ENCODE measurements at regions not wholly inside any gene's neighbourhood (a gene's known extent, or its start where the extent isn't known, plus 50 kb on each side); places are given as distances from the start of the nearest gene placed in this dataset.

GRCh38 chr11:97280347-97280746, 890.5 kb downstream of the JRKL start:
- DNase-seq, result no peak
- no peaks in the 10 kb centered on the region for H4K20me1 ChIP-seq (ENCODE audit: insufficient read depth, low read length)
- 63% methylated on average over 1 of the region's 2 CpGs for WGBS (ENCODE audit: insufficient coverage)
- Mint-ChIP-seq H3K27me3 (ENCODE audit: low read depth in 3 of 3) (no peaks in the 10 kb centered on the region), H3K9me3 (peaks cover 0 to 10% (median 9%) of the 10 kb centered on the region in 7 donors), H3K27ac (no peak overlapping the region), H3K36me3 (no peaks in the 10 kb centered on the region), H3K4me3 (no peak overlapping the region), H3K4me1 (no peaks in the 10 kb centered on the region)
- H3K4me1 ChIP-seq (ENCODE audit: control insufficient read depth in 1 of 2, insufficient read depth in 2 of 2, low read length in 2 of 2), result no peaks in the 10 kb centered on the region
- TF ChIP-seq CTCF (IDR thresholded peaks at IDR 0.05), result no peak
- no peaks in the 10 kb centered on the region for H3K36me3 ChIP-seq (replicated peaks in 1 of 2; ENCODE audit: control insufficient read depth in 1 of 2, insufficient read depth in 2 of 2, low read length in 2 of 2)
- H3K27ac ChIP-seq (ENCODE audit: low read depth in 1 of 2, low read length in 2 of 2), result no peak overlapping the region
- no peaks in the 10 kb centered on the region for H3K27me3 ChIP-seq (ENCODE audit: control insufficient read depth in 2 of 2, insufficient read depth in 2 of 2, low read length in 2 of 2)
- H3K79me2 ChIP-seq (ENCODE audit: insufficient read depth, low read length), result no peaks in the 10 kb centered on the region
- peaks cover 12 to 16% of the 10 kb centered on the region in 2 donors for H3K9me3 ChIP-seq (replicated peaks in 1 of 2; ENCODE audit: control insufficient read depth in 1 of 2, insufficient read depth in 1 of 2, low read length in 2 of 2)
- no peak overlapping the region for H2AFZ ChIP-seq (ENCODE audit: insufficient read depth, low read depth, low read length, poor library complexity, severe bottlenecking)
- H3K4me2 ChIP-seq (replicated peaks; ENCODE audit: extremely low read depth, low read length, poor library complexity, severe bottlenecking), result no peak overlapping the region
- intact Hi-C loops (cut with micrococcal nuclease), result no loop called here
- H3K9ac ChIP-seq (ENCODE audit: insufficient read depth, low read length, poor library complexity, severe bottlenecking), result no peak overlapping the region
- no peak overlapping the region for H3K4me3 ChIP-seq (replicated peaks in 1 of 3; ENCODE audit: low read depth in 2 of 3, low read length in 3 of 3)

- Mint-ChIP-seq H3K9me3 (peaks cover 0 to 5% (median 2%) of the 10 kb centered on the region in 7 donors), H3K27me3 (ENCODE audit: low read depth in 3 of 3) (no peaks in the 10 kb centered on the region), H3K4me3 (no peak overlapping the region), H3K27ac (no peak overlapping the region), H3K4me1 (no peaks in the 10 kb centered on the region), H3K36me3 (no peaks in the 10 kb centered on the region)
- no CpG with 5 or more reads among the region's 2 CpGs for WGBS (ENCODE audit: insufficient coverage)
- no peak overlapping the region for H2AFZ ChIP-seq (ENCODE audit: insufficient read depth, low read depth, low read length, poor library complexity, severe bottlenecking)
- no peaks in the 10 kb centered on the region for H3K27me3 ChIP-seq (ENCODE audit: control insufficient read depth in 2 of 2, insufficient read depth in 2 of 2, low read length in 2 of 2)
- no peaks in the 10 kb centered on the region for H3K36me3 ChIP-seq (replicated peaks in 1 of 2; ENCODE audit: control insufficient read depth in 1 of 2, insufficient read depth in 2 of 2, low read length in 2 of 2)
- H4K20me1 ChIP-seq (ENCODE audit: insufficient read depth, low read length), result no peaks in the 10 kb centered on the region
- no peak for DNase-seq
- H3K79me2 ChIP-seq (ENCODE audit: insufficient read depth, low read length), result no peaks in the 10 kb centered on the region
- no peak overlapping the region for H3K4me3 ChIP-seq (replicated peaks in 1 of 3; ENCODE audit: low read depth in 2 of 3, low read length in 3 of 3)
- H3K4me2 ChIP-seq (replicated peaks; ENCODE audit: extremely low read depth, low read length, poor library complexity, severe bottlenecking), result no peak overlapping the region
- TF ChIP-seq CTCF (IDR thresholded peaks at IDR 0.05), result no peak
- H3K27ac ChIP-seq (ENCODE audit: low read depth in 1 of 2, low read length in 2 of 2), result no peak overlapping the region
- intact Hi-C loops (cut with micrococcal nuclease), result no loop called here
- peaks cover 0 to 2% of the 10 kb centered on the region in 2 donors for H3K9me3 ChIP-seq (replicated peaks in 1 of 2; ENCODE audit: control insufficient read depth in 1 of 2, insufficient read depth in 1 of 2, low read length in 2 of 2)
- no peak overlapping the region for H3K9ac ChIP-seq (ENCODE audit: insufficient read depth, low read length, poor library complexity, severe bottlenecking)
- H3K4me1 ChIP-seq (ENCODE audit: control insufficient read depth in 1 of 2, insufficient read depth in 2 of 2, low read length in 2 of 2), result no peaks in the 10 kb centered on the region
These were observed 900.0 kb downstream of the JRKL start for GRCh38 chr11:97289823-97290222.

Data from CD14-positive monocyte (primary cell).